SU-DHL-6 (cell line): ENCODE measurements at regions not wholly inside any gene's neighbourhood (a gene's known extent, or its start where the extent isn't known, plus 50 kb on each side); places are given as distances from the start of the nearest gene placed in this dataset.

ENCODE experiments used
- CTCF ChIP-seq: fragments of 200-600 bp; sonication (generic); IDR thresholded peaks from one replicate; pipeline ENCODE4 v1.5.1; 2017; ENCODE audit warnings: antibody characterized with exemption, mild to moderate bottlenecking, low read length, moderate library complexity; ENCODE audit not compliant: insufficient read depth, poor library complexity, severe bottlenecking
- EZH2phosphoT487 ChIP-seq: fragments of 200-600 bp; sonication (generic), shearing (Covaris generic); conservative IDR thresholded peaks from 2 replicates; pipeline ENCODE4 v1.6.1; 2018; ENCODE audit warnings: mild to moderate bottlenecking, antibody characterized with exemption, low read length, moderate library complexity, mixed read lengths

- TF ChIP-seq CTCF (no peak), EZH2phosphoT487 (no peak)
Observed at GRCh38 chr6:1217396-1217795, 94.5 kb upstream of the FOXQ1 start.
